ENCODE measurements at regions not wholly inside any gene's neighbourhood (a gene's known extent, or its start where the extent isn't known, plus 50 kb on each side); places are given as distances from the start of the nearest gene placed in this dataset.

GRCh38 chr1:117747605-117748004 lies 141.8 kb downstream of the TENT5C start:
- TF ChIP-seq ZFX (IDR thresholded peaks at IDR 0.05; ENCODE audit: borderline replicate concordance) (no peak), CTCF (IDR thresholded peaks at IDR 0.05) (no peak)
- H3K27ac ChIP-seq, result no peak overlapping the region

- no peak for TF ChIP-seq ZFX (IDR thresholded peaks at IDR 0.05; ENCODE audit: borderline replicate concordance)
- TF ChIP-seq CTCF (IDR thresholded peaks at IDR 0.05), result no peak
- no peak overlapping the region for H3K27ac ChIP-seq
Observed at GRCh38 chr1:117751321-117751720, 145.5 kb downstream of the TENT5C start.

- no peak for TF ChIP-seq ZFX (IDR thresholded peaks at IDR 0.05; ENCODE audit: borderline replicate concordance)
- TF ChIP-seq CTCF (IDR thresholded peaks at IDR 0.05), result no peak
- no peak overlapping the region for H3K27ac ChIP-seq
Observed at GRCh38 chr1:117752661-117753060, 146.8 kb downstream of the TENT5C start.

GRCh38 chr1:117753232-117753631 lies 147.4 kb downstream of the TENT5C start:
- no peak for TF ChIP-seq CTCF (IDR thresholded peaks at IDR 0.05)
- TF ChIP-seq ZFX (IDR thresholded peaks at IDR 0.05; ENCODE audit: borderline replicate concordance), result no peak
- no peak overlapping the region for H3K27ac ChIP-seq

GRCh38 chr1:117753652-117754051 lies 147.8 kb downstream of the TENT5C start:
- TF ChIP-seq ZFX (IDR thresholded peaks at IDR 0.05; ENCODE audit: borderline replicate concordance) (no peak), CTCF (IDR thresholded peaks at IDR 0.05) (no peak)
- H3K27ac ChIP-seq, result no peak overlapping the region

- TF ChIP-seq ZFX (IDR thresholded peaks at IDR 0.05; ENCODE audit: borderline replicate concordance) (no peak), CTCF (IDR thresholded peaks at IDR 0.05) (peak; percentile 90)
Observed at GRCh38 chr1:117754061-117754969, 148.5 kb downstream of the TENT5C start.

GRCh38 chr1:117757668-117758067 lies 151.8 kb downstream of the TENT5C start:
- no peak overlapping the region for H3K27ac ChIP-seq
- TF ChIP-seq CTCF (IDR thresholded peaks at IDR 0.05) (no peak), ZFX (IDR thresholded peaks at IDR 0.05; ENCODE audit: borderline replicate concordance) (no peak)

More at GRCh38 chr1:117754061-117754969, 148.5 kb downstream of the TENT5C start:
- H3K27ac ChIP-seq, result no peak overlapping the region
